Astrocyte (in vitro differentiated cells and primary cell): ENCODE measurements at regions not wholly inside any gene's neighbourhood (a gene's known extent, or its start where the extent isn't known, plus 50 kb on each side); places are given as distances from the start of the nearest gene placed in this dataset.

Source experiments
- EZH2 ChIP-seq: IDR thresholded peaks from 2 replicates; pipeline ENCODE4 v1.6.1; 2012; ENCODE audit warnings: mild to moderate bottlenecking, low read length, inconsistent platforms; ENCODE audit not compliant: insufficient read depth
- TF ChIP-seq, protein P1 (sequence below): IDR thresholded peaks from 2 replicates; pipeline ENCODE4 v1.5.1; 2011; ENCODE audit warnings: low read depth, mild to moderate bottlenecking, inconsistent platforms, low read length, moderate library complexity; ENCODE audit not compliant: insufficient read depth

DNA sequence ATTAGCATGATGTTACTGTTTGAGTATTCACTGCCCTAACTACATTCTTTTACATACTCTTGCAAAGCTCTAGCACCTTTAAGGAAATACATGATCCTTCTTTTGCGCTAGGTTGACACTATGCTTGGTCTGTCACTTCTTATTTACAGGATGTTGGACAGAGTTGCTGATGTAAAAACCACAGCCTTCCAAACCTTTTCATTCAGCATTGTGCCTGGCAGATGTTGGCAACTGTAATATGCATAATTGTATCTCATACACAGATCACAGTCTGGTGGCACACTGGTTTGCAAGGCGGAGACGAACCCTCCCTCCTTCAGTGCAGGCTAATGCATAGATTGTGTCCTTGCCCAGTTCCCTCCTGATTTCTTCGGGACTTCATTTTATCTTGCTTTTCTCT lies 224.1 kb downstream of the SNX19 start:
- TF ChIP-seq, protein P1, sequence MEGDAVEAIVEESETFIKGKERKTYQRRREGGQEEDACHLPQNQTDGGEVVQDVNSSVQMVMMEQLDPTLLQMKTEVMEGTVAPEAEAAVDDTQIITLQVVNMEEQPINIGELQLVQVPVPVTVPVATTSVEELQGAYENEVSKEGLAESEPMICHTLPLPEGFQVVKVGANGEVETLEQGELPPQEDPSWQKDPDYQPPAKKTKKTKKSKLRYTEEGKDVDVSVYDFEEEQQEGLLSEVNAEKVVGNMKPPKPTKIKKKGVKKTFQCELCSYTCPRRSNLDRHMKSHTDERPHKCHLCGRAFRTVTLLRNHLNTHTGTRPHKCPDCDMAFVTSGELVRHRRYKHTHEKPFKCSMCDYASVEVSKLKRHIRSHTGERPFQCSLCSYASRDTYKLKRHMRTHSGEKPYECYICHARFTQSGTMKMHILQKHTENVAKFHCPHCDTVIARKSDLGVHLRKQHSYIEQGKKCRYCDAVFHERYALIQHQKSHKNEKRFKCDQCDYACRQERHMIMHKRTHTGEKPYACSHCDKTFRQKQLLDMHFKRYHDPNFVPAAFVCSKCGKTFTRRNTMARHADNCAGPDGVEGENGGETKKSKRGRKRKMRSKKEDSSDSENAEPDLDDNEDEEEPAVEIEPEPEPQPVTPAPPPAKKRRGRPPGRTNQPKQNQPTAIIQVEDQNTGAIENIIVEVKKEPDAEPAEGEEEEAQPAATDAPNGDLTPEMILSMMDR = no peak
- TF ChIP-seq EZH2 = no peak
